ENCODE measurements at regions not wholly inside any gene's neighbourhood (a gene's known extent, or its start where the extent isn't known, plus 50 kb on each side); places are given as distances from the start of the nearest gene placed in this dataset.
A peak's percentile ranks its signal among the peaks of the same experiment; 100 is the strongest.

- intact Hi-C loops (cut with micrococcal nuclease): no loop called here
- Mint-ChIP-seq H3K9me3 (no peaks in the 10 kb centered on the region), H3K4me1 (no peaks in the 10 kb centered on the region), H3K4me3 (no peak overlapping the region), H3K36me3 (ENCODE audit: low read depth) (no peaks in the 10 kb centered on the region), H3K27ac (no peak overlapping the region), H3K27me3 (no peaks in the 10 kb centered on the region)
- DNase-seq: no peak
Measured at GRCh38 chr9:2340046-2340760, 281.4 kb upstream of the VLDLR start.

- no peak overlapping the region for H3K4me3 Mint-ChIP-seq
- H3K27ac Mint-ChIP-seq: no peak overlapping the region
- no peaks in the 10 kb centered on the region for H3K36me3 Mint-ChIP-seq (ENCODE audit: low read depth)
- no peaks in the 10 kb centered on the region for H3K4me1 Mint-ChIP-seq
- no peaks in the 10 kb centered on the region for H3K9me3 Mint-ChIP-seq
- H3K27me3 Mint-ChIP-seq: no peaks in the 10 kb centered on the region
- no peak for DNase-seq
- intact Hi-C loops (cut with micrococcal nuclease): no loop called here
Measured at GRCh38 chr9:2341126-2341525, 280.5 kb upstream of the VLDLR start.

GRCh38 chr9:2341956-2342355 lies 279.6 kb upstream of the VLDLR start:
- Mint-ChIP-seq H3K4me3 (no peak overlapping the region), H3K27ac (no peak overlapping the region), H3K4me1 (no peaks in the 10 kb centered on the region), H3K27me3 (no peaks in the 10 kb centered on the region), H3K36me3 (ENCODE audit: low read depth) (no peaks in the 10 kb centered on the region), H3K9me3 (no peaks in the 10 kb centered on the region)
- DNase-seq: no peak
- intact Hi-C loops (cut with micrococcal nuclease): no loop called here

- Mint-ChIP-seq H3K4me3 (no peak overlapping the region), H3K9me3 (no peaks in the 10 kb centered on the region), H3K27me3 (no peaks in the 10 kb centered on the region), H3K27ac (no peak overlapping the region), H3K4me1 (no peaks in the 10 kb centered on the region), H3K36me3 (ENCODE audit: low read depth) (no peaks in the 10 kb centered on the region)
- peak; percentile 8 for DNase-seq
- intact Hi-C loops (cut with micrococcal nuclease): no loop called here
Measured at GRCh38 chr9:2343756-2344155, 277.8 kb upstream of the VLDLR start.

GRCh38 chr9:2344436-2344835 lies 277.2 kb upstream of the VLDLR start:
- Mint-ChIP-seq H3K36me3 (ENCODE audit: low read depth) (no peaks in the 10 kb centered on the region), H3K27me3 (no peaks in the 10 kb centered on the region), H3K9me3 (no peaks in the 10 kb centered on the region), H3K4me1 (no peaks in the 10 kb centered on the region), H3K27ac (no peak overlapping the region), H3K4me3 (no peak overlapping the region)
- intact Hi-C loops (cut with micrococcal nuclease): no loop called here
- no peak for DNase-seq

GRCh38 chr9:2345013-2345412 lies 276.6 kb upstream of the VLDLR start:
- Mint-ChIP-seq H3K27me3 (no peaks in the 10 kb centered on the region), H3K9me3 (no peaks in the 10 kb centered on the region), H3K4me3 (no peak overlapping the region), H3K4me1 (no peaks in the 10 kb centered on the region), H3K27ac (no peak overlapping the region), H3K36me3 (ENCODE audit: low read depth) (no peaks in the 10 kb centered on the region)
- peak; percentile 37 for DNase-seq
- intact Hi-C loops (cut with micrococcal nuclease): no loop called here

- DNase-seq: peak; percentile 37
- no peaks in the 10 kb centered on the region for H3K9me3 Mint-ChIP-seq
- H3K4me1 Mint-ChIP-seq: no peaks in the 10 kb centered on the region
- H3K4me3 Mint-ChIP-seq: no peak overlapping the region
- no peaks in the 10 kb centered on the region for H3K27me3 Mint-ChIP-seq
- no peaks in the 10 kb centered on the region for H3K36me3 Mint-ChIP-seq (ENCODE audit: low read depth)
- intact Hi-C loops (cut with micrococcal nuclease): no loop called here
- no peak overlapping the region for H3K27ac Mint-ChIP-seq
Measured at GRCh38 chr9:2346277-2346913, 275.2 kb upstream of the VLDLR start.

GRCh38 chr9:2351324-2351723 lies 270.3 kb upstream of the VLDLR start:
- Mint-ChIP-seq H3K4me3 (no peak overlapping the region), H3K27me3 (no peaks in the 10 kb centered on the region), H3K36me3 (ENCODE audit: low read depth) (no peaks in the 10 kb centered on the region), H3K4me1 (no peaks in the 10 kb centered on the region), H3K27ac (no peak overlapping the region), H3K9me3 (no peaks in the 10 kb centered on the region)
- DNase-seq: no peak
- intact Hi-C loops (cut with micrococcal nuclease): loop anchor here (5.0 kb wide), 1 partner anchor 219 kb away; no protein-coding TSS in a partner anchor

- no peaks in the 10 kb centered on the region for H3K36me3 Mint-ChIP-seq (ENCODE audit: low read depth)
- no peak overlapping the region for H3K4me3 Mint-ChIP-seq
- no peak for DNase-seq
- no peaks in the 10 kb centered on the region for H3K9me3 Mint-ChIP-seq
- no peaks in the 10 kb centered on the region for H3K4me1 Mint-ChIP-seq
- no peak overlapping the region for H3K27ac Mint-ChIP-seq
- no peaks in the 10 kb centered on the region for H3K27me3 Mint-ChIP-seq
- intact Hi-C loops (cut with micrococcal nuclease): loop anchor here (5.0 kb wide), 1 partner anchor 222 kb away; no protein-coding TSS in a partner anchor
Measured at GRCh38 chr9:2354216-2354615, 267.4 kb upstream of the VLDLR start.

- Mint-ChIP-seq H3K4me3 (no peak overlapping the region), H3K27ac (no peak overlapping the region), H3K4me1 (no peaks in the 10 kb centered on the region), H3K27me3 (no peaks in the 10 kb centered on the region), H3K9me3 (no peaks in the 10 kb centered on the region), H3K36me3 (ENCODE audit: low read depth) (no peaks in the 10 kb centered on the region)
- DNase-seq: no peak
- intact Hi-C loops (cut with micrococcal nuclease): loop anchor here (5.0 kb wide), 1 partner anchor 223 kb away; no protein-coding TSS in a partner anchor
Measured at GRCh38 chr9:2354856-2355696, 266.5 kb upstream of the VLDLR start.

- no peaks in the 10 kb centered on the region for H3K4me1 Mint-ChIP-seq
- intact Hi-C loops (cut with micrococcal nuclease): no loop called here
- no peak for DNase-seq
- H3K36me3 Mint-ChIP-seq (ENCODE audit: low read depth): no peaks in the 10 kb centered on the region
- H3K27me3 Mint-ChIP-seq: no peaks in the 10 kb centered on the region
- no peak overlapping the region for H3K27ac Mint-ChIP-seq
- no peaks in the 10 kb centered on the region for H3K9me3 Mint-ChIP-seq
- no peak overlapping the region for H3K4me3 Mint-ChIP-seq
Measured at GRCh38 chr9:2355697-2355983, 265.9 kb upstream of the VLDLR start.

- Mint-ChIP-seq H3K27me3 (no peaks in the 10 kb centered on the region), H3K4me3 (no peak overlapping the region), H3K36me3 (ENCODE audit: low read depth) (no peaks in the 10 kb centered on the region)
Measured at GRCh38 chr9:2356041-2356790, 265.4 kb upstream of the VLDLR start.

GRCh38 chr9:2359891-2360471 lies 261.6 kb upstream of the VLDLR start:
- no peaks in the 10 kb centered on the region for H3K36me3 Mint-ChIP-seq (ENCODE audit: low read depth)
- no peaks in the 10 kb centered on the region for H3K4me1 Mint-ChIP-seq
- no peaks in the 10 kb centered on the region for H3K27me3 Mint-ChIP-seq
- peak; percentile 14 for DNase-seq
- no peak overlapping the region for H3K4me3 Mint-ChIP-seq
- H3K27ac Mint-ChIP-seq: no peak overlapping the region
- intact Hi-C loops (cut with micrococcal nuclease): no loop called here
- H3K9me3 Mint-ChIP-seq: no peaks in the 10 kb centered on the region

More at GRCh38 chr9:2356041-2356790, 265.4 kb upstream of the VLDLR start:
- Mint-ChIP-seq H3K4me1 (no peaks in the 10 kb centered on the region), H3K9me3 (no peaks in the 10 kb centered on the region), H3K27ac (no peak overlapping the region)
- intact Hi-C loops (cut with micrococcal nuclease): no loop called here
- peak; percentile 21 for DNase-seq
